Sigmoid colon (tissue), 6 donors: ENCODE measurements at regions not wholly inside any gene's neighbourhood (a gene's known extent, or its start where the extent isn't known, plus 50 kb on each side); places are given as distances from the start of the nearest gene placed in this dataset.

ENCODE experiments used
- DNase-seq: peaks from one replicate; pipeline ENCODE4 v3.0.0-alpha.2; 2019
- H3K27ac ChIP-seq, 4 donors: fragments of 200-600 bp; sonication (generic); one replicate each; pipeline ENCODE4 v1.5.1; 2016 to 2019; ENCODE audit warnings: mild to moderate bottlenecking in 1 of 4
- H3K27me3 ChIP-seq, 3 donors: fragments of 200-600 bp; sonication (generic); one replicate each; pipeline ENCODE4 v1.5.1; 2019; ENCODE audit warnings: mild to moderate bottlenecking in 1 of 3
- H3K36me3 ChIP-seq, 4 donors: fragments of 200-600 bp; sonication (generic); one replicate each; pipeline ENCODE4 v1.5.1; 2016 to 2019
- H3K4me1 ChIP-seq, 4 donors: fragments of 200-600 bp; sonication (generic); one replicate each; pipeline ENCODE4 v1.5.1; 2017 to 2019
- H3K4me3 ChIP-seq, 4 donors: fragments of 200-600 bp; sonication (generic); one replicate each; pipeline ENCODE4 v1.5.1; 2017 to 2019; ENCODE audit warnings: mild to moderate bottlenecking in 2 of 4, moderate library complexity in 1 of 4
- H3K9me3 ChIP-seq, 4 donors: fragments of 200-600 bp in 3 of 4; sonication (generic) in 3 of 4; one replicate each; pipeline versions ENCODE4 v1.5.1 to v1.6.1; 2013 to 2019
- EP300 ChIP-seq, 4 donors: sonication (generic); formaldehyde crosslinking; IDR thresholded peaks; one replicate each; pipeline ENCODE4 v1.6.1; 2017; ENCODE audit warnings: antibody characterized with exemption in 4 of 4
- POLR2A ChIP-seq, 2 donors: fragments of 450-650 bp; IDR thresholded peaks; one replicate each; pipeline ENCODE4 v1.6.1; 2016; ENCODE audit warnings: antibody characterized with exemption in 2 of 2, mild to moderate bottlenecking in 2 of 2, moderate library complexity in 2 of 2
- POLR2AphosphoS5 ChIP-seq, 4 donors: sonication (generic); formaldehyde crosslinking; IDR thresholded peaks; one replicate each; pipeline ENCODE4 v1.6.1; 2017; ENCODE audit warnings: antibody characterized with exemption in 4 of 4
- WGBS, 2 donors: extraction: QIAGEN DNeasy Blood & Tissue Kit; methylation state at CpG; one replicate each; pipeline ENCODE4 v1.1.7; 2013; 5-methylcytosine and 5-hydroxymethylcytosine counted together
- intact Hi-C: fragments of 100-400 bp; cut with DNase I; formaldehyde crosslinking; loops from one replicate; pipeline ENCODE4 v1.15.1; 2023
- TF ChIP-seq, protein P1 (sequence below), 4 experiments: fragments of 450-650 bp in 3 of 4; fragments of 200-600 bp in 1 of 4; IDR thresholded peaks; one replicate each; pipeline ENCODE4 v1.5.1; 2016 to 2019; ENCODE audit warnings: antibody characterized with exemption in 4 of 4, mild to moderate bottlenecking in 3 of 4, moderate library complexity in 2 of 4
- donor health status: healthy with polysubstance abuse.
- donor health status: healthy.

DNA sequence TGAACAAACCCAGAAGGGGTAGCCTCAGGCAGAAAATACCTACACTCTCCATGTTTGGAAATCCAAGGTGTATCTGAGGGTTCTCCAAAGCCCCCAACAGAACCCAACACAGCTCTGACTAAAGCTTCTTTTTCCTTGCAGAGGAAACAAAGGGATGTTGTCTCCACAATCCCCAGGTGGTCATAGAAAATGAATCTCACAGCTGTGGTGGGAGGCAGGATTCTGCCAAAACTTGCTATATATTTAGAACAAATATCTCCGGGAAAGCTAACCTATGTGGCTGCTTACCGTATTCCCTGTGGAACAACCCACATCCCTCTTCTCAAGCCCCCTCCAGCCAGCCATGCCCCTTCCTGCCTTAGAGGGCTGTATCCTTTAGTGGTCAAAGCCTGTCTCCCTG, 406.1 kb downstream of the PRDM2 start:
- WGBS, 2 donors = 64 to 81% methylated on average over 2 of the region's 2 CpGs
- DNase-seq = no peak

DNA sequence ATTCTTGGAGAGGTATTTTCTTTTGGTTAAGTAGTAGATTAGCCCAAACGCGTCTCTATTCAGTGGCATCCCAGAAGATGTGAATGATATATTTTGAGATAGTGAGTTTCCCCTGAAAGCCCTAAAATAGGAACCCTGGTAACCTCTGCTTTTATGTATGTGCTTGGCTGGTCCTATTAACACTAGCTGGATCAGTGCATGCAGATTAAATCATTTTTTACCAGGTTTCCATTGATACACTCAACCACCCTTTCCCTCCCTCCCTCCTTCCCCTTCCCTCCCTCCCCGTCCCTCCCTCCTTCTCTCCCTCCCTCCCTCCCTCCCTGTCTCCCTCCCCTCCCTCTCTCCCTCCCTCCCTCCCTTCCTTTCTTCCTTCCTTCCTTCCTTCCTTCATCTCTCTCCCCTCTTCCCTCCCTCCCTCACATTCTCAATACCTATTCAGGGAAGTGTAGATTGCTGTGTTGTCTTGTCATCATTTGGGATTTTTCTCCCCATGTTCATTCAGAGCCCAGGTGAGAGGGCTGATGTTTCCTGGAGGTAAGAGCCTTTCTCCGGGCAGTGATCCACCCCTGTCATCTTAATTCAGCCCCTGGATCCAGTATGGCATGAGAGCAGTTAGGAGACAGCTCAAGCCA, 406.8 kb downstream of the PRDM2 start:
- no peak for DNase-seq
- Histone ChIP-seq H3K9me3 (no peaks in the 10 kb centered on the region), H3K27me3 (no peaks in the 10 kb centered on the region), H3K36me3 (no peaks in the 10 kb centered on the region), H3K4me1 (peaks cover 0 to 4% (median 0%) of the 10 kb centered on the region in 4 donors), H3K4me3 (no peak overlapping the region), H3K27ac (no peak overlapping the region)
- intact Hi-C loops = no loop called here
- WGBS, 2 donors = 86 to 92% methylated on average over 4 of the region's 4 CpGs
- TF ChIP-seq, protein P1, sequence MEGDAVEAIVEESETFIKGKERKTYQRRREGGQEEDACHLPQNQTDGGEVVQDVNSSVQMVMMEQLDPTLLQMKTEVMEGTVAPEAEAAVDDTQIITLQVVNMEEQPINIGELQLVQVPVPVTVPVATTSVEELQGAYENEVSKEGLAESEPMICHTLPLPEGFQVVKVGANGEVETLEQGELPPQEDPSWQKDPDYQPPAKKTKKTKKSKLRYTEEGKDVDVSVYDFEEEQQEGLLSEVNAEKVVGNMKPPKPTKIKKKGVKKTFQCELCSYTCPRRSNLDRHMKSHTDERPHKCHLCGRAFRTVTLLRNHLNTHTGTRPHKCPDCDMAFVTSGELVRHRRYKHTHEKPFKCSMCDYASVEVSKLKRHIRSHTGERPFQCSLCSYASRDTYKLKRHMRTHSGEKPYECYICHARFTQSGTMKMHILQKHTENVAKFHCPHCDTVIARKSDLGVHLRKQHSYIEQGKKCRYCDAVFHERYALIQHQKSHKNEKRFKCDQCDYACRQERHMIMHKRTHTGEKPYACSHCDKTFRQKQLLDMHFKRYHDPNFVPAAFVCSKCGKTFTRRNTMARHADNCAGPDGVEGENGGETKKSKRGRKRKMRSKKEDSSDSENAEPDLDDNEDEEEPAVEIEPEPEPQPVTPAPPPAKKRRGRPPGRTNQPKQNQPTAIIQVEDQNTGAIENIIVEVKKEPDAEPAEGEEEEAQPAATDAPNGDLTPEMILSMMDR (IDR thresholded peaks at IDR 0.05) = no peak
- TF ChIP-seq POLR2A (IDR thresholded peaks at IDR 0.05) = no peak
- TF ChIP-seq EP300 (IDR thresholded peaks at IDR 0.05) = no peak
- no peak for TF ChIP-seq POLR2AphosphoS5 (IDR thresholded peaks at IDR 0.05)

More for the DNA sequence above, 406.1 kb downstream of the PRDM2 start:
- Histone ChIP-seq H3K27me3 (no peaks in the 10 kb centered on the region), H3K9me3 (no peaks in the 10 kb centered on the region), H3K27ac (no peak overlapping the region), H3K4me1 (peaks cover 0 to 4% (median 0%) of the 10 kb centered on the region in 4 donors), H3K4me3 (no peak overlapping the region), H3K36me3 (no peaks in the 10 kb centered on the region)
- intact Hi-C loops = no loop called here
- TF ChIP-seq POLR2A (IDR thresholded peaks at IDR 0.05) (no peak), EP300 (IDR thresholded peaks at IDR 0.05) (no peak), POLR2AphosphoS5 (IDR thresholded peaks at IDR 0.05) (no peak)
- TF ChIP-seq, protein P1 (IDR thresholded peaks at IDR 0.05) = no peak

DNA sequence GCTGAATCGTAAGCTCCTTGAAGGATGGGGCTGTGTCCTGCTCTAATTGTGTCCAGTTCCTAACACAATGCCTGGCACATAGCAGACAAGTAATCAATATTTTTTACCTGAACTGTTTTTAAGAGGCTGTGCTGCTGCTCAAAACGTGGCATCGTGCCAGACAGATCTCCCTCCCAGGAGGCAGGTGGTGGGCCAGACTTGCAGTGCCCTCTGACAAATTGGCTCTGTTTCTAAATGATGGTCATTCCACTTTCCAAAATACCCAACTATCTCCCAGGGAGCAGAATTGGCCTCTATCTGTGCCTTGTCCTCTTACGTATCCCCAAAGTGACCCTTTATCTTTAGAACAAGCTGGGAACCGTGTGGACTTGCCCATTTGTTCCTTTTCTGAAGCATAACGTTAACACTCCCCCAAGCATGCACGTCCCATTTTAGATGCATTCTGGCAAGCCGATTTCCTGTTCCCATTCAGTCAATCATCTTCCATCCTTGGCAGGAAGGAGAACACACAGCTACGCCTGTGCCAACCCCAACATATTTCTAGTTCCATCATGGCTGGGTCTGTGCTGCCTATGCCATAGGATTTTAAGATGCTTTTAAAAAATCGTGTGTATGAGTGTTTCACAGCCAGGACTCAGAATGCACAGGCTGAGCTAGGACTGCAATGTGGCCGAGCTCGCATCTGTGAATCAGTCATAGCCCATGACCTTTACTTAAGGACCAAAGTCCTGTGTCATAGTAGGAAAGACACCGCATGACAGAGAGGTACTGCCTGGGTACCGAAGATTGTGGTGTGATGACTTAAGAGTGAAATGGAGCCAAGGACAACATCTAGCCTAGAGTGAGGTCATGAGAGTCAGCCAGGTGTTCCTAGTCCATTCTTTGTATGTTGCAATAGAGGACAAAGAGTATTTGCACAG, 408.6 kb downstream of the PRDM2 start:
- peaks cover 0 to 4% (median 0%) of the 10 kb centered on the region in 4 donors for H3K4me1 ChIP-seq
- H3K27me3 ChIP-seq = no peaks in the 10 kb centered on the region
- no peak for DNase-seq
- peak overlapping the region in 2 of 4 donors; percentile 3 to 36 for H3K27ac ChIP-seq
- H3K4me3 ChIP-seq = no peak overlapping the region
- no peaks in the 10 kb centered on the region for H3K9me3 ChIP-seq
- intact Hi-C loops = no loop called here
- WGBS, 2 donors = 79 to 84% methylated on average over 14 of the region's 14 CpGs
- TF ChIP-seq POLR2A (IDR thresholded peaks at IDR 0.05) (no peak), POLR2AphosphoS5 (IDR thresholded peaks at IDR 0.05) (peak in 2 of 4 donors; percentile 46 to 55)
- TF ChIP-seq, protein P1 (IDR thresholded peaks at IDR 0.05) = no peak
- no peaks in the 10 kb centered on the region for H3K36me3 ChIP-seq

DNA sequence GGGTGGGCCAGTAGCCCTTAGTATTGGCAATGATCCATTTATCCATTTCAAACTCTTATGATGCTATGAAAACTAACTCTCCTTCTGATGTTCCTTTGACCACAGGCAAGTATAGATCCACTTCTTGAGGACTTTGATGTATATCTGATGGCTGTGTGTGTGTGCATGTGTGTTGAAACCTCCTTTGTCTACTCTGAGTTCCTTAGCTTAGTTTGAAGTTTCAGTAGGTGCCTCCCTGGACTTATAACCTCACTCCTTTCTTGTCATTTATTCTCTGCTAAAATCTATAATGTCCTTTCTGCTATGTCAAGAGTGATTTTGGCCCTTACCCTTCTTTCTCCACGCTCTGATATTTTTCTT, 409.3 kb downstream of the PRDM2 start:
- TF ChIP-seq POLR2AphosphoS5 (IDR thresholded peaks at IDR 0.05) = no peak
- TF ChIP-seq POLR2A (IDR thresholded peaks at IDR 0.05) = no peak
- TF ChIP-seq EP300 (IDR thresholded peaks at IDR 0.05) = no peak
- TF ChIP-seq, protein P1 (IDR thresholded peaks at IDR 0.05) = no peak
- Histone ChIP-seq H3K27me3 (no peaks in the 10 kb centered on the region), H3K27ac (peak overlapping the region in 1 of 4 donors; percentile 3), H3K4me1 (peaks cover 0 to 4% (median 0%) of the 10 kb centered on the region in 4 donors), H3K9me3 (no peaks in the 10 kb centered on the region), H3K36me3 (no peaks in the 10 kb centered on the region), H3K4me3 (no peak overlapping the region)
- 87 to 90% methylated on average over 1 of the region's 1 CpG for WGBS, 2 donors
- intact Hi-C loops = no loop called here
- DNase-seq = no peak
